Heart right ventricle (tissue), 16 donors: ENCODE measurements at regions not wholly inside any gene's neighbourhood (a gene's known extent, or its start where the extent isn't known, plus 50 kb on each side); places are given as distances from the start of the nearest gene placed in this dataset.

Source experiments
- ATAC-seq, 8 donors: fragments of 200-7000 bp; cut with Tn5 transposase; one replicate each; pipeline ENCODE4 v1.9.1; 2020; ENCODE audit warnings: mild to moderate bottlenecking in 8 of 8, moderate library complexity in 8 of 8, moderate number of reproducible peaks in 1 of 8
- DNase-seq, 2 donors: peaks; one replicate each; pipeline ENCODE4 v3.0.0-alpha.2; 2020
- H3K27ac ChIP-seq, 10 donors: fragments of 200-600 bp; sonication (generic) in 2 of 10; one replicate each; pipeline versions ENCODE4 v1.5.0 to v1.8.0; 2020 to 2022; ENCODE audit warnings: mild to moderate bottlenecking in 3 of 10
- H3K27me3 ChIP-seq, 7 donors: fragments of 200-600 bp; one replicate each; pipeline ENCODE4 v1.8.0; 2021 to 2022; ENCODE audit warnings: mild to moderate bottlenecking in 2 of 7
- H3K36me3 ChIP-seq, 9 donors: fragments of 200-600 bp; sonication (generic) in 1 of 9; one replicate each; pipeline versions ENCODE4 v1.5.0 to v1.8.0; 2020 to 2022; ENCODE audit warnings: mild to moderate bottlenecking in 2 of 9
- H3K4me1 ChIP-seq, 9 donors: fragments of 200-600 bp; sonication (generic) in 1 of 9; one replicate each; pipeline versions ENCODE4 v1.5.0 to v1.8.0; 2020 to 2022; ENCODE audit warnings: mild to moderate bottlenecking in 4 of 9
- H3K4me3 ChIP-seq, 10 donors: fragments of 200-600 bp; sonication (generic) in 2 of 10; one replicate each; pipeline versions ENCODE4 v1.5.0 to v1.8.0; 2020 to 2022; ENCODE audit warnings: mild to moderate bottlenecking in 7 of 10, moderate library complexity in 2 of 10
- H3K9me3 ChIP-seq, 11 donors: fragments of 200-600 bp in 10 of 11; sonication (generic) in 2 of 11; one replicate each; pipeline versions ENCODE4 v1.5.0 to v1.8.0; 2013 to 2022; ENCODE audit warnings: mild to moderate bottlenecking in 2 of 11, control low read depth in 1 of 11, moderate library complexity in 1 of 11
- CTCF ChIP-seq, 9 donors: fragments of 200-600 bp; sonication (generic) in 2 of 9; IDR thresholded peaks; one replicate each; pipeline versions ENCODE4 v1.5.0 to v1.8.0; 2021 to 2022; ENCODE audit warnings: antibody characterized with exemption in 9 of 9, mild to moderate bottlenecking in 5 of 9, moderate library complexity in 1 of 9
- WGBS, 2 donors: extraction: QIAGEN DNeasy Blood & Tissue Kit; methylation state at CpG; one replicate each; pipeline ENCODE4 v1.1.7; 2013; ENCODE audit warnings: inconsistent platforms in 1 of 2; 5-methylcytosine and 5-hydroxymethylcytosine counted together
- intact Hi-C, 10 donors: fragments of 100-400 bp; cut with DNase I; formaldehyde crosslinking; loops; one replicate each; pipeline versions ENCODE4 v1.11.1 to v1.14.2; 2022
- donor health status: Arrhythmogenic right ventricular cardiomyopathy.
- donor health status: ischemic (EF 13 %, LVEDD 7.1; RV severe dilation, severe dysfunction).
- donor health status: healthy with polysubstance abuse.
- donor health status: DM: no; HTN: yes; CAD: no.
- donor health status: DM: no; HTN: no; CAD: no.
- donor health status: ischemic (EF 25% LVEDD 6.9; RV normal size, moderate dysfunction).
- donor health status: ischemic (EF 25% LVEDD 5.7; RV mildly dilated, moderate dysfunction).
- donor health status: healthy.
- donor health status: DM: yes; HTN: yes; CAD: no.
- donor health status: Ischemic cardiomyopathy.
- donor health status: ischemic (EF 35%, LVEDD 5.7; RV mildly dilated, moderate dysfunction).
- donor health status: nonischemic (EF 11% LVEDD 7.7; RV severe dilation, severe dysfunction).
- donor health status: DM: yes; HTN: yes; CAD: no.
- donor health status: PGD.
- donor health status: ischemic (EF 29% LVEDD 5.4; RV normal size, mild dysfunction).
- donor health status: nonischemic (EF 23%, LVEDD 6.1; RV moderate dilation, normal function).

GRCh38 chr5:28703651-28704260, 1665.4 kb upstream of the CDH9 start:
- Histone ChIP-seq H3K4me1 (no peaks in the 10 kb centered on the region), H3K9me3 (peaks cover 0 to 16% (median 0%) of the 10 kb centered on the region in 11 donors), H3K27me3 (no peaks in the 10 kb centered on the region), H3K27ac (no peak overlapping the region), H3K36me3 (no peaks in the 10 kb centered on the region), H3K4me3 (no peak overlapping the region)
- no peak for ATAC-seq
- 72 to 73% methylated on average over 1 of the region's 1 CpG for WGBS, 2 donors
- no peak for TF ChIP-seq CTCF (IDR thresholded peaks at IDR 0.05)
- DNase-seq, result no peak
- intact Hi-C loops, result no loop called here

GRCh38 chr5:28691526-28691925, 1653.1 kb upstream of the CDH9 start:
- no peak for ATAC-seq
- DNase-seq, result no peak
- no peak for TF ChIP-seq CTCF (IDR thresholded peaks at IDR 0.05)

GRCh38 chr5:28685794-28686193, 1647.4 kb upstream of the CDH9 start:
- TF ChIP-seq CTCF (IDR thresholded peaks at IDR 0.05), result no peak
- no peaks in the 10 kb centered on the region for H3K4me1 ChIP-seq
- WGBS, 2 donors, result 64 to 70% methylated on average over 6 of the region's 6 CpGs
- H3K27ac ChIP-seq, result no peak overlapping the region
- DNase-seq (no peak), ATAC-seq (no peak)
- no peaks in the 10 kb centered on the region for H3K27me3 ChIP-seq
- no peaks in the 10 kb centered on the region for H3K36me3 ChIP-seq
- intact Hi-C loops, result no loop called here
- H3K9me3 ChIP-seq, result no peaks in the 10 kb centered on the region
- H3K4me3 ChIP-seq, result no peak overlapping the region

More at GRCh38 chr5:28691526-28691925, 1653.1 kb upstream of the CDH9 start:
- Histone ChIP-seq H3K27me3 (no peaks in the 10 kb centered on the region), H3K9me3 (no peaks in the 10 kb centered on the region), H3K4me3 (no peak overlapping the region), H3K4me1 (no peaks in the 10 kb centered on the region), H3K36me3 (no peaks in the 10 kb centered on the region), H3K27ac (no peak overlapping the region)
- intact Hi-C loops, result no loop called here

- Histone ChIP-seq H3K27me3 (no peaks in the 10 kb centered on the region), H3K27ac (no peak overlapping the region), H3K9me3 (peaks cover 0 to 15% (median 0%) of the 10 kb centered on the region in 11 donors), H3K4me3 (no peak overlapping the region), H3K4me1 (no peaks in the 10 kb centered on the region), H3K36me3 (no peaks in the 10 kb centered on the region)
- no peak for TF ChIP-seq CTCF (IDR thresholded peaks at IDR 0.05)
- intact Hi-C loops, result no loop called here
- DNase-seq, result no peak
- no peak for ATAC-seq
Measured at GRCh38 chr5:28678899-28679298, 1640.5 kb upstream of the CDH9 start.
